Endothelial cell of umbilical vein (primary cell): ENCODE measurements at regions not wholly inside any gene's neighbourhood (a gene's known extent, or its start where the extent isn't known, plus 50 kb on each side); places are given as distances from the start of the nearest gene placed in this dataset.

Experiments used
- CTCF ChIP-seq, 2 donors: IDR thresholded peaks; 1 replicate in 1 of 2; 2 replicates in 1 of 2; pipeline ENCODE4 v1.5.1; 2011; ENCODE audit warnings: low read length in 2 of 2, mild to moderate bottlenecking in 2 of 2, moderate library complexity in 2 of 2, control low read depth in 1 of 2, inconsistent platforms in 1 of 2, low read depth in 1 of 2; ENCODE audit not compliant: insufficient read depth in 1 of 2; ENCODE audit errors: extremely low read depth in 1 of 2
- EZH2 ChIP-seq: IDR thresholded peaks from 2 replicates; pipeline ENCODE4 v1.6.1; 2012; ENCODE audit warnings: borderline replicate concordance, low read depth, mild to moderate bottlenecking, moderate library complexity, low read length, inconsistent platforms; ENCODE audit not compliant: severe bottlenecking
- GATA2 ChIP-seq: IDR thresholded peaks from 2 replicates; pipeline ENCODE4 v1.7.0; 2011; ENCODE audit warnings: low read depth, mild to moderate bottlenecking, moderate library complexity, mixed read lengths, low read length; ENCODE audit not compliant: insufficient read length, insufficient read depth
- MAX ChIP-seq: IDR thresholded peaks from 2 replicates; pipeline ENCODE4 v1.6.1; 2011; ENCODE audit not compliant: insufficient read depth, insufficient read length
- POLR2A ChIP-seq: IDR thresholded peaks from 2 replicates; pipeline ENCODE4 v1.6.1; 2012; ENCODE audit warnings: low read depth, mild to moderate bottlenecking, control low read depth, low read length
- POLR2AphosphoS5 ChIP-seq: IDR thresholded peaks from 2 replicates; pipeline ENCODE4 v1.6.1; 2012; ENCODE audit warnings: low read depth, mild to moderate bottlenecking, control low read depth, low read length, moderate library complexity; ENCODE audit not compliant: insufficient read depth

GRCh38 chr7:108669958-108670357, 100.3 kb downstream of the DNAJB9 start:
- TF ChIP-seq CTCF (IDR thresholded peaks at IDR 0.05; ENCODE audit: extremely low read depth in 1 of 2, insufficient read depth in 1 of 2, low read depth in 1 of 2, low read length in 2 of 2) (no peak), EZH2 (no peak), POLR2A (no peak), MAX (no peak), POLR2AphosphoS5 (no peak), GATA2 (no peak)
